HCT116 (cell line): ENCODE measurements at regions not wholly inside any gene's neighbourhood (a gene's known extent, or its start where the extent isn't known, plus 50 kb on each side); places are given as distances from the start of the nearest gene placed in this dataset.

Source experiments
- ATAC-seq: fragments of 200-7000 bp; cut with Tn5 transposase; 2 replicates; pipeline ENCODE4 v1.9.1; 2020; ENCODE audit warnings: mild to moderate bottlenecking, moderate library complexity
- BruUV-seq: library from RNA; stranded (reverse); fragments of 400-500 nt; replicated peaks from 2 replicates; lab custom pipeline; 2021; lab: Mats Ljungman, UMichigan
- CTCF ChIA-PET: fragments of 300-600 bp; sonication (Branson Sonifier 250); formaldehyde crosslinking; loops from one replicate; lab custom pipeline; 2021; ENCODE audit warnings: antibody characterized with exemption; lab: Charles Lee
- POLR2A ChIA-PET: fragments of 300-600, 350-600 bp; sonication (Branson Sonifier 250); formaldehyde crosslinking; loops from one replicate; lab custom pipeline; 2021; ENCODE audit warnings: antibody characterized with exemption; lab: Charles Lee
- RAD21 ChIA-PET, 2 experiments: fragments of 300-600 bp; sonication (Branson Sonifier 250); formaldehyde crosslinking; loops; one replicate each; lab custom pipeline; 2023; ENCODE audit warnings: low total read pairs in 2 of 2; ENCODE audit not compliant: uncharacterized antibody in 2 of 2, unreplicated experiment in 2 of 2, low non-redundant PET in 1 of 2; lab: Charles Lee
- DNase-seq: peaks from one replicate; pipeline ENCODE4 v3.0.0-alpha.2; 2010; ENCODE audit warnings: low read depth, low spot score
- H2AFZ ChIP-seq: fragments of 200-600 bp; shearing (Covaris generic), sonication (generic); 2 replicates; pipeline ENCODE4 v1.6.1; 2017; ENCODE audit warnings: low read depth, mixed run types, mixed read lengths, antibody characterized with exemption, low read length; ENCODE audit not compliant: poor library complexity, severe bottlenecking
- H3K27ac ChIP-seq: 2 replicates; pipeline ENCODE4 v1.5.1; 2012; ENCODE audit warnings: low read depth, low read length
- H3K27me3 ChIP-seq: fragments of 200-600 bp; sonication (generic); 2 replicates; pipeline ENCODE4 v1.6.1; 2016; ENCODE audit warnings: mixed run types, low read length, mixed read lengths; ENCODE audit not compliant: insufficient read depth
- H3K36me3 ChIP-seq, 2 experiments: fragments of 200-500 bp in 1 of 2; fragments of 200-600 bp in 1 of 2; sonication (Bioruptor generic) in 1 of 2; sonication (generic) in 1 of 2; 2 replicates each; pipeline versions ENCODE4 v1.5.1 to v1.6.1; 2014 to 2016; ENCODE audit warnings: low read length in 2 of 2, inconsistent platforms in 1 of 2, mixed read lengths in 1 of 2, mixed run types in 1 of 2; ENCODE audit not compliant: insufficient read depth in 2 of 2, control insufficient read depth in 1 of 2
- H3K4me1 ChIP-seq, 2 experiments: fragments of 200-600 bp in 1 of 2; sonication (generic) in 1 of 2; 2 replicates each; pipeline versions ENCODE4 v1.5.1 to v1.6.1; 2012 to 2017; ENCODE audit warnings: low read length in 2 of 2, inconsistent platforms in 1 of 2, mild to moderate bottlenecking in 1 of 2, mixed read lengths in 1 of 2, mixed run types in 1 of 2, moderate library complexity in 1 of 2; ENCODE audit not compliant: insufficient read depth in 2 of 2, control insufficient read depth in 1 of 2
- H3K4me2 ChIP-seq: fragments of 200-600 bp; sonication (generic); 2 replicates; pipeline ENCODE4 v1.6.1; 2017; ENCODE audit warnings: mixed run types, low read length, mixed read lengths
- H3K4me3 ChIP-seq, 2 experiments: fragments of 200-600 bp in 1 of 2; sonication (generic) in 1 of 2; replicated peaks in 1 of 2; 2 replicates each; pipeline ENCODE4 v1.5.1; 2011 to 2016; ENCODE audit warnings: low read length in 2 of 2, control low read depth in 1 of 2, low read depth in 1 of 2, mild to moderate bottlenecking in 1 of 2, mixed read lengths in 1 of 2, mixed run types in 1 of 2
- H3K79me2 ChIP-seq: fragments of 200-600 bp; sonication (generic); 2 replicates; pipeline ENCODE4 v1.6.1; 2017; ENCODE audit warnings: mild to moderate bottlenecking, mixed run types, low read length, moderate library complexity, mixed read lengths; ENCODE audit not compliant: insufficient read depth
- H3K9ac ChIP-seq: fragments of 200-600 bp; sonication (generic); 2 replicates; pipeline ENCODE4 v1.6.1; 2016; ENCODE audit warnings: low read length, mixed read lengths
- H3K9me2 ChIP-seq: fragments of 200-600 bp; sonication (generic), shearing (Covaris generic); 2 replicates; pipeline ENCODE4 v1.6.1; 2017; ENCODE audit warnings: mixed run types, mild to moderate bottlenecking, moderate library complexity; ENCODE audit not compliant: insufficient read depth
- H3K9me3 ChIP-seq, 2 experiments: fragments of 200-500 bp in 1 of 2; fragments of 200-600 bp in 1 of 2; sonication (Bioruptor generic) in 1 of 2; sonication (generic) in 1 of 2; 2 replicates each; pipeline ENCODE4 v1.6.1; 2014 to 2017; ENCODE audit warnings: low read length in 2 of 2, mixed read lengths in 2 of 2, inconsistent platforms in 1 of 2, low read depth in 1 of 2, mild to moderate bottlenecking in 1 of 2, mixed run types in 1 of 2, moderate library complexity in 1 of 2; ENCODE audit not compliant: control insufficient read depth in 1 of 2, insufficient read depth in 1 of 2
- H4K20me1 ChIP-seq: fragments of 200-600 bp; sonication (generic), shearing (Covaris generic); 2 replicates; pipeline ENCODE4 v1.6.1; 2017; ENCODE audit warnings: mixed run types, mild to moderate bottlenecking, moderate library complexity; ENCODE audit not compliant: insufficient read depth
- CEBPB ChIP-seq: IDR thresholded peaks from 2 replicates; pipeline ENCODE4 v1.6.1; 2012; ENCODE audit warnings: low read depth
- ELF1 ChIP-seq: IDR thresholded peaks from 2 replicates; pipeline ENCODE4 v1.6.1; 2012; ENCODE audit warnings: low read depth, borderline replicate concordance
- FOSL1 ChIP-seq: IDR thresholded peaks from 2 replicates; pipeline ENCODE4 v1.6.1; 2012; ENCODE audit warnings: low read depth
- RAD21 ChIP-seq: IDR thresholded peaks from 2 replicates; pipeline ENCODE4 v1.6.1; 2012; ENCODE audit warnings: low read depth, mild to moderate bottlenecking
- YY1 ChIP-seq: IDR thresholded peaks from 2 replicates; pipeline ENCODE4 v1.6.1; 2011; ENCODE audit warnings: low read length, low read depth, moderate library complexity, mild to moderate bottlenecking; ENCODE audit not compliant: insufficient replicate concordance; ENCODE audit errors: extremely low read depth
- intact Hi-C: fragments of 100-400 bp; cut with micrococcal nuclease; formaldehyde crosslinking; loops from 2 replicates; pipeline ENCODE4 v1.10.0; 2022
- TF ChIP-seq, protein P1 (sequence below): IDR thresholded peaks from 2 replicates; pipeline ENCODE4 v1.6.1; 2011; ENCODE audit warnings: mild to moderate bottlenecking, low read length, moderate library complexity; ENCODE audit not compliant: insufficient replicate concordance; ENCODE audit errors: extremely low read depth
- TF ChIP-seq, protein P2 (sequence below): IDR thresholded peaks from 2 replicates; pipeline ENCODE4 v1.6.1; 2012; ENCODE audit warnings: low read depth

GRCh38 chr10:1944487-1944886 lies 207.2 kb upstream of the ADARB2 start:
- CTCF ChIA-PET: no interaction called here
- BruUV-seq: no TSS peak

More at GRCh38 chr10:1944487-1944886, 207.2 kb upstream of the ADARB2 start:
- ChIA-PET RAD21 (no interaction called here), POLR2A (no interaction called here)
- no peaks in the 10 kb centered on the region for H4K20me1 ChIP-seq
- no peak overlapping the region for H3K4me3 ChIP-seq
- no peak overlapping the region for H3K4me2 ChIP-seq
- no peaks in the 10 kb centered on the region for H3K27me3 ChIP-seq
- ATAC-seq: no peak
- peaks cover 4 to 38% of the 10 kb centered on the region in 2 experiments; a peak in 2 of 4 replicates for H3K9me3 ChIP-seq
- TF ChIP-seq ELF1 (no peak), YY1 (no peak), FOSL1 (no peak), RAD21 (no peak), CEBPB (no peak)
- TF ChIP-seq, protein P1, sequence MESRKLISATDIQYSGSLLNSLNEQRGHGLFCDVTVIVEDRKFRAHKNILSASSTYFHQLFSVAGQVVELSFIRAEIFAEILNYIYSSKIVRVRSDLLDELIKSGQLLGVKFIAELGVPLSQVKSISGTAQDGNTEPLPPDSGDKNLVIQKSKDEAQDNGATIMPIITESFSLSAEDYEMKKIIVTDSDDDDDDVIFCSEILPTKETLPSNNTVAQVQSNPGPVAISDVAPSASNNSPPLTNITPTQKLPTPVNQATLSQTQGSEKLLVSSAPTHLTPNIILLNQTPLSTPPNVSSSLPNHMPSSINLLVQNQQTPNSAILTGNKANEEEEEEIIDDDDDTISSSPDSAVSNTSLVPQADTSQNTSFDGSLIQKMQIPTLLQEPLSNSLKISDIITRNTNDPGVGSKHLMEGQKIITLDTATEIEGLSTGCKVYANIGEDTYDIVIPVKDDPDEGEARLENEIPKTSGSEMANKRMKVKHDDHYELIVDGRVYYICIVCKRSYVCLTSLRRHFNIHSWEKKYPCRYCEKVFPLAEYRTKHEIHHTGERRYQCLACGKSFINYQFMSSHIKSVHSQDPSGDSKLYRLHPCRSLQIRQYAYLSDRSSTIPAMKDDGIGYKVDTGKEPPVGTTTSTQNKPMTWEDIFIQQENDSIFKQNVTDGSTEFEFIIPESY: no peak
- TF ChIP-seq, protein P2, sequence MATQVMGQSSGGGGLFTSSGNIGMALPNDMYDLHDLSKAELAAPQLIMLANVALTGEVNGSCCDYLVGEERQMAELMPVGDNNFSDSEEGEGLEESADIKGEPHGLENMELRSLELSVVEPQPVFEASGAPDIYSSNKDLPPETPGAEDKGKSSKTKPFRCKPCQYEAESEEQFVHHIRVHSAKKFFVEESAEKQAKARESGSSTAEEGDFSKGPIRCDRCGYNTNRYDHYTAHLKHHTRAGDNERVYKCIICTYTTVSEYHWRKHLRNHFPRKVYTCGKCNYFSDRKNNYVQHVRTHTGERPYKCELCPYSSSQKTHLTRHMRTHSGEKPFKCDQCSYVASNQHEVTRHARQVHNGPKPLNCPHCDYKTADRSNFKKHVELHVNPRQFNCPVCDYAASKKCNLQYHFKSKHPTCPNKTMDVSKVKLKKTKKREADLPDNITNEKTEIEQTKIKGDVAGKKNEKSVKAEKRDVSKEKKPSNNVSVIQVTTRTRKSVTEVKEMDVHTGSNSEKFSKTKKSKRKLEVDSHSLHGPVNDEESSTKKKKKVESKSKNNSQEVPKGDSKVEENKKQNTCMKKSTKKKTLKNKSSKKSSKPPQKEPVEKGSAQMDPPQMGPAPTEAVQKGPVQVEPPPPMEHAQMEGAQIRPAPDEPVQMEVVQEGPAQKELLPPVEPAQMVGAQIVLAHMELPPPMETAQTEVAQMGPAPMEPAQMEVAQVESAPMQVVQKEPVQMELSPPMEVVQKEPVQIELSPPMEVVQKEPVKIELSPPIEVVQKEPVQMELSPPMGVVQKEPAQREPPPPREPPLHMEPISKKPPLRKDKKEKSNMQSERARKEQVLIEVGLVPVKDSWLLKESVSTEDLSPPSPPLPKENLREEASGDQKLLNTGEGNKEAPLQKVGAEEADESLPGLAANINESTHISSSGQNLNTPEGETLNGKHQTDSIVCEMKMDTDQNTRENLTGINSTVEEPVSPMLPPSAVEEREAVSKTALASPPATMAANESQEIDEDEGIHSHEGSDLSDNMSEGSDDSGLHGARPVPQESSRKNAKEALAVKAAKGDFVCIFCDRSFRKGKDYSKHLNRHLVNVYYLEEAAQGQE: no peak
- H3K9ac ChIP-seq: no peak overlapping the region
- H3K9me2 ChIP-seq: no peaks in the 10 kb centered on the region
- no peak for DNase-seq
- intact Hi-C loops: no loop called here
- H2AFZ ChIP-seq: no peak overlapping the region
- H3K27ac ChIP-seq: no peak overlapping the region
- no peaks in the 10 kb centered on the region for H3K36me3 ChIP-seq
- H3K79me2 ChIP-seq: no peaks in the 10 kb centered on the region
- no peaks in the 10 kb centered on the region for H3K4me1 ChIP-seq
